GM19372 (cell line): ENCODE measurements at regions not wholly inside any gene's neighbourhood (a gene's known extent, or its start where the extent isn't known, plus 50 kb on each side); places are given as distances from the start of the nearest gene placed in this dataset.
"Not testable (repeated sequence)": the region's sequence is repeated elsewhere in the genome, so short reads cannot be mapped to it uniquely, and the experiment has no call there.

Experiments used
- ATAC-seq: cut with Tn5 transposase; IDR thresholded peaks from one replicate; pipeline ENCODE4 v1.9.1; 2021; ENCODE audit warnings: mild to moderate bottlenecking, low read depth, moderate library complexity; ENCODE audit not compliant: unreplicated experiment

GRCh38 chr5:36421256-36421655, 119.6 kb upstream of the RANBP3L start:
- ATAC-seq: no peak

DNA sequence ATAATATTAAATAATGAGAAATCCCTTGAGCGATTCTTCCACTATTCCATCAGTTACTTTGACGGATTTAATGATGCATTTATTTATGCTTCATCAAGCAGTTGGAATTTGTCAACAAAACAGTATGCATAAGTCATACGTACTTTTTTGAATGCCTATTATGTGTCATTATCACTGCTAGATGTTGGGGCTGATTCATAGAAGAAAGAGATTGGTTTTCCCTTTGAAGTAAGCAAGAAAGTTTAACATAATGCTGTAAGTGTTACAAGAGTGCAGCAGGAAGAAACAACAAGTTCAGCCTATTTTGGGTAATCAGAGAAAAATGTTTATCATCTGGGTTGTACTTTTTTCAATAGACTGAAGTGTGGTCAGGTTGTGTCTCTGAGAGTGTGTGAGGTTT, 121.2 kb upstream of the RANBP3L start:
- ATAC-seq: no peak

GRCh38 chr5:36423578-36424307, 122.0 kb upstream of the RANBP3L start:
- ATAC-seq: no peak

DNA sequence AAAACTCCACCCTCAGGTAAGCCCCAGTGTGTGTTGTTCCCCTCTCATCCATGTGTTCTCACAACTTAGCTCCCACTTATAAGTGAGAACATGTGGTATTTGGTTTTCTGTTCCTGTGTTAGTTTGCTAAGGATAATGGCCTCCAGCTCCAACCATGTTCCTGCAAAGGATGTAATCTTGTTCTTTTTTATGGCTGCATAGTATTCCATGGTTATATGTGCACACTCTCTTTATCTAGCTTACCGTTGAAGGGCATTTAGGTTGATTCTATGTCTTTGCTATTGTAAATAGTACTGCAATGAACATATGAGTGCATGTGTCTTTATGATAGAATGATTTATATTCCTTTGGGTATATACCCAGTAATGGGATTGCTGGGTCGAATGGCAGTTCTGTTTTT, 124.4 kb upstream of the RANBP3L start:
- ATAC-seq: not testable (repeated sequence)

GRCh38 chr5:36435516-36435915, 133.8 kb upstream of the RANBP3L start:
- ATAC-seq: no peak

DNA sequence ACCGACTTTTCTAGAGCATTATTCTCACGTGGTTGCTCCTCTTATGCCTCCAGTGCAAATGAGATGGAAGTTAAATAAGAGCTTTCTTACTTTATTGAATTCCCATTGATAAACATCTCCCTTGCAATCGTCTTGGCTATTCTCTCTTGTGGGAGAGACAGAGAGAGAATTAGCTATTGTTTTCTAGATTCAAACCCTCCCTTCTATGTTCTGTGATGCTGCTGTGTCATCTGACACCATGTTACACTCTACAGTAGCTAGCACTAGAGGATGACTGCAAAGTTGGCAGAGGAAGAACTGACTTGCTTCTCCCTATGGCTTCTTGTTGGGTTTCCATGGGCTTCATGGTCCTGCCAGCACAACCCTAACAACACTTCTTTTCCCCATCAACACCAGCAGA, 134.6 kb upstream of the RANBP3L start:
- no peak for ATAC-seq

DNA sequence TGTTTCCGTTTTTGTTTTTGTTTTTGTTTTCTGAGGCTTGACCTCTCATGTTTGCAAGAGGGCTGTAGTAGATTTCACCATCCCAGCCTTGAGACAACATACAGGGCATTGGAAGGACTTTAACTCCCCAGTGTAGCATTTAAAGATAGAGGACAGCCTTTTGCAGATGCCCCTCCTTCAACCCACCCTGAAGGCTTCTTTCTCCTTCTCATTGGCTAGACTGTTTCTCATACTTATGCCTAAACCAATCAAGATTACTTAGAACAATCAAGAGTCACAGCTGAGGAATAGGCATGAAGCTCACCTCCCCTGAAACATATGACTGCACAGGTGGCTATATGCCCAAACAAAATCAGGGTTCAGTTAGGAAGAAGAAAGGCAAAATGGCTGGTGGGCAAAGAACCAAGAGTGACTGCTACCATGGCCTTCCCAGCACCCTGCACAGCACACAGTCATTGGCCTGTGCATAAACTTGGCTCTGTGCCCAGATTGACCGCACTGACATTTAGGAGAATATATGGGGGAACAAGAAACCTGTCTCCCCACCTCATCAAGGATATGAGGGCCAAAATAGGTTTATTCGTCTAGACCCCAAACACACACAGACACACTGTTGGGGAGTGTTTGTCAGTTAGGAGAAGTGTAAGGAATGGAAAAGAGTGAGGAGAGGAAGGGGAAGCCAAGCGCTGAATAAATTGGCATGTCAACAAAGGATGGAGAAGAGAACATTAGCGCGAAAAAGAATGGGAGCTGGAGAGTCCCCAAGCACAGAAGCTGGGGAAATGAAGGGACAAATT, 137.3 kb upstream of the RANBP3L start:
- no peak for ATAC-seq

DNA sequence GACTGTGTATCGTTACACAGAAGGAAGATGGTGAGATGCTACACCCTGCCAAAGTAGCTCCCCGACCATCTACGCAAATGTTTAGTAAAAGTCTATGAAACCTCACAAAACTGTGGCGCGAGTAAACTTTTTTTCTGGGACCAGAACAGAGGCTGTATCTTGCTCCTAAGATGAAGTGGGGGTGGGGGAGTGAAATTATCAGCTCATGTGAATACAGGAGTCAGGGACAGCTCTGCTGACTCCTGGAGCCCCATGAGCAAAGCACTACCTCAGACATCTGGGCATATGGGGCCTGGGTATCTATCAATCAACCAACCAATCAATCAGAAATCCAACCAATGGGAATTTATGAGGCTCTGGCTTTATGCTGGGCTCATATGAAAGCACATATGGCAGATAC, 138.6 kb upstream of the RANBP3L start:
- no peak for ATAC-seq

GRCh38 chr5:36441280-36441679, 139.6 kb upstream of the RANBP3L start:
- no peak for ATAC-seq

GRCh38 chr5:36442352-36442751, 140.7 kb upstream of the RANBP3L start:
- no peak for ATAC-seq

GRCh38 chr5:36442796-36443195, 141.1 kb upstream of the RANBP3L start:
- ATAC-seq: no peak

DNA sequence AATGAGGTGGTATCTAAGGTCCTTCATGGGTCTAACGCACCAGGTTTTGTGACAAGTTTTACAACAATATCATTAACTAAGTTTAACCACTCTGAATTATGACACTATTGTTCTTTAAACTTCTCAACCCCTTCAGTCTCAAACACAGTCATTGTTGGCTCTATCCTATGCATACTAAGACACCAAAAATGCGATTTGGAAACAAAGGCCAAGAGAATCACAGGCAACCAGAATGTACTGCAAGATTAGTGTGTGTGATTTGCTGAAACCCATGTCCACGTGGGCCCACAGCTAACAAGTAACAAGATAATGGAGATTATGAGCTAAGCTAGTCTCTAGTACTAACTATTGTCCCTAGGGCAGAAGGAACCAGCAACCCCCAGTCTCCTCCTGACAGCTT, 142.2 kb upstream of the RANBP3L start:
- no peak for ATAC-seq

- no peak for ATAC-seq
Observed at GRCh38 chr5:36444582-36445418, 143.1 kb upstream of the RANBP3L start.

DNA sequence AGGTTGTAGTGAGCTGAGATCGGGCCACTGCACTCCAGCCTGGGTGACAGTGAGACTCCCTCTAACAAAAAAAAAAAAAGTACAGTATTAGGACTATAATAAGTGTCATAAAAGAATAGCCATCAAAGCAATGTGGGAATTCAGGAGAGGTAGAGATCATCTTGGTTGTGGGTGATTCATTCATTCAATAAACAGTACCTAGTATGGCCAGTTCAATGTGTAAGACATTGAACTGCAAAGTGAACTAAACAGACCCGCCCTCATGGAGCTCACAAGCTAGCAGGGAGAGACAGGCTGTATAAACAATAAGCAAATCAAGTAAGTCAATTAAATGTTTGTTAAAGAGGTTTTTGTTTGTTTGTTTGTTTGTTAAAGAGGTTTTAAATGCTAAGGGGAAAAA, 146.1 kb upstream of the RANBP3L start:
- ATAC-seq: no peak

GRCh38 chr5:36450229-36451014, 148.7 kb upstream of the RANBP3L start:
- no peak for ATAC-seq

GRCh38 chr5:36452424-36453006, 150.8 kb upstream of the RANBP3L start:
- no peak for ATAC-seq

DNA sequence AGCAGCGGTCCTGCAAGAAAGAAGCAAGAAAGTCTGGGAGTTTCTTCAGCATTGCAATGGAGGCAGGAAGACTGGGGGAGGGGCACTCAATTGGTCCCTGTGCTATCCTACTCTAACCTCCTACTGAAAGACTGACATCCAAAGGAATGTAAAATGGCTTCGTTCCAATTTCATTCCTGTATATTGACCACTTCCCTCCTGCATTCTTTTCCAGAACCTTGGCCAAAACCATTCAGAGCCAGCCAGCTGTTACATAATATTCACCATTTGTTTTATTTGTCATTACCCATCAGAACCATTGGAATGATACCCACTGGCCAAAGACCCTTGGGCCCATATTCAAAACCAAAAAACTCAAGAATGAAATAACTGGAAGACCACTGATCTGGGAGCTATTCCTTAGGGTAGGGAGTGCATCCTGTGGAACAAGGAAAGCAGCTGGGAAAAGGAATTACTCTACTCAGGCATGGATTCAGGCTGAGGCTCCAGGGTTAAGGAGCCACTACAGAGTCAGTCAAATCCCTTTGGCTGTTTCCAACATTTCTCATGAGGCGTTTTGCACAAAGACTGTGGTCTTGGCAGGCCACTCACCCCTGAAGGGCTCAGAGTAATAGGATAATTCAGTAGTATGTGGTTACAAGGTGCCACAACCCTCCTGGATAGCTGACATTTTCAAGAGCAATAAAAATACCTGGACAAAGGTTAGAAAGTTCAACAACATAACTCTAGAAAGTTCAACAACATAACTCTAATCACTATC, 148.7 kb upstream of the SLC1A3 start:
- no peak for ATAC-seq

- ATAC-seq: no peak
Observed at GRCh38 chr5:36458746-36459145, 147.7 kb upstream of the SLC1A3 start.
